PFSK-1 (cell line): ENCODE measurements at regions not wholly inside any gene's neighbourhood (a gene's known extent, or its start where the extent isn't known, plus 50 kb on each side); places are given as distances from the start of the nearest gene placed in this dataset.

Experiments used
- FOXP2 ChIP-seq: optimal IDR thresholded peaks from 2 replicates; pipeline ENCODE3; 2011; ENCODE audit warnings: borderline replicate concordance, control low read depth, inconsistent platforms; ENCODE audit not compliant: insufficient read depth; ENCODE audit errors: extremely low read length, extremely low read depth
- POLR2AphosphoS5 ChIP-seq: IDR thresholded peaks from 2 replicates; pipeline ENCODE4 v1.6.1; 2012; ENCODE audit warnings: low read depth, mild to moderate bottlenecking, control low read depth, low read length, moderate library complexity
- SIN3A ChIP-seq: IDR thresholded peaks from 2 replicates; pipeline ENCODE4 v1.6.1; 2012; ENCODE audit warnings: mild to moderate bottlenecking, low read length, moderate library complexity, borderline replicate concordance; ENCODE audit not compliant: insufficient read depth
- TAF1 ChIP-seq: IDR thresholded peaks from 2 replicates; pipeline ENCODE4 v1.6.1; 2012; ENCODE audit warnings: low read length, control low read depth, borderline replicate concordance; ENCODE audit not compliant: insufficient read depth
- TF ChIP-seq, protein P1 (sequence below), 2 experiments: IDR thresholded peaks; 2 replicates each; pipeline versions ENCODE4 v1.6.1 to v1.8.0; 2011 to 2012; ENCODE audit warnings: low read depth in 2 of 2, low read length in 2 of 2, control low read depth in 1 of 2, inconsistent platforms in 1 of 2, mild to moderate bottlenecking in 1 of 2, moderate library complexity in 1 of 2; ENCODE audit not compliant: insufficient read depth in 1 of 2

DNA sequence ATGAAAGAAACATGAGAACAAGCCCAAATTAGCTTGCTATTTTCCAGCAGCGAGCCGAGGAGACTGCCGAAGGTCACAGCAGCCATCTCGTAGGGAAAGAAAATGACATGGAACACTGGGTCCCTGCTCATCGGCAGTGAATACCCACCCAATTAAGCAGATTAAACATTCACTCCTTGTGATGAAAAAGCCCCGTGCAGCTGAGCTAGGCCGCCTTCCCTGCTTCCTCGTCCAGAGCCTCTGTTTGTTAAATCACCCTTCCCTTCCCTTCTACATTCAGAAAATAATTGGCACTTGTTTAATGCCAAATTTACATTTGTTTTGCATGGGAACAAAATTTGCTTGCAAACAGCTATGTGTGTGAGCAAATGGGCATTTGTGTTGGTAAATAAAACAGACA lies 342.5 kb downstream of the RMST start:
- TF ChIP-seq POLR2AphosphoS5 (no peak), TAF1 (no peak), SIN3A (no peak), FOXP2 (no peak)
- TF ChIP-seq, protein P1, sequence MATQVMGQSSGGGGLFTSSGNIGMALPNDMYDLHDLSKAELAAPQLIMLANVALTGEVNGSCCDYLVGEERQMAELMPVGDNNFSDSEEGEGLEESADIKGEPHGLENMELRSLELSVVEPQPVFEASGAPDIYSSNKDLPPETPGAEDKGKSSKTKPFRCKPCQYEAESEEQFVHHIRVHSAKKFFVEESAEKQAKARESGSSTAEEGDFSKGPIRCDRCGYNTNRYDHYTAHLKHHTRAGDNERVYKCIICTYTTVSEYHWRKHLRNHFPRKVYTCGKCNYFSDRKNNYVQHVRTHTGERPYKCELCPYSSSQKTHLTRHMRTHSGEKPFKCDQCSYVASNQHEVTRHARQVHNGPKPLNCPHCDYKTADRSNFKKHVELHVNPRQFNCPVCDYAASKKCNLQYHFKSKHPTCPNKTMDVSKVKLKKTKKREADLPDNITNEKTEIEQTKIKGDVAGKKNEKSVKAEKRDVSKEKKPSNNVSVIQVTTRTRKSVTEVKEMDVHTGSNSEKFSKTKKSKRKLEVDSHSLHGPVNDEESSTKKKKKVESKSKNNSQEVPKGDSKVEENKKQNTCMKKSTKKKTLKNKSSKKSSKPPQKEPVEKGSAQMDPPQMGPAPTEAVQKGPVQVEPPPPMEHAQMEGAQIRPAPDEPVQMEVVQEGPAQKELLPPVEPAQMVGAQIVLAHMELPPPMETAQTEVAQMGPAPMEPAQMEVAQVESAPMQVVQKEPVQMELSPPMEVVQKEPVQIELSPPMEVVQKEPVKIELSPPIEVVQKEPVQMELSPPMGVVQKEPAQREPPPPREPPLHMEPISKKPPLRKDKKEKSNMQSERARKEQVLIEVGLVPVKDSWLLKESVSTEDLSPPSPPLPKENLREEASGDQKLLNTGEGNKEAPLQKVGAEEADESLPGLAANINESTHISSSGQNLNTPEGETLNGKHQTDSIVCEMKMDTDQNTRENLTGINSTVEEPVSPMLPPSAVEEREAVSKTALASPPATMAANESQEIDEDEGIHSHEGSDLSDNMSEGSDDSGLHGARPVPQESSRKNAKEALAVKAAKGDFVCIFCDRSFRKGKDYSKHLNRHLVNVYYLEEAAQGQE (IDR thresholded peaks at IDR 0.05; ENCODE audit: insufficient read depth in 1 of 2, low read depth in 2 of 2, low read length in 2 of 2) = no peak
